Transverse colon (tissue), 4 donors: ENCODE measurements at regions not wholly inside any gene's neighbourhood (a gene's known extent, or its start where the extent isn't known, plus 50 kb on each side); places are given as distances from the start of the nearest gene placed in this dataset.
A peak's percentile ranks its signal among the peaks of the same experiment; 100 is the strongest.

ENCODE experiments used
- DNase-seq: peaks from one replicate; pipeline ENCODE4 v3.0.0-alpha.2; 2019
- H3K27ac ChIP-seq, 4 donors: fragments of 200-600 bp; sonication (generic); 2 replicates each; pipeline ENCODE4 v1.5.1; 2016 to 2018; ENCODE audit warnings: inconsistent platforms in 4 of 4
- H3K27me3 ChIP-seq: fragments of 200-600 bp; sonication (generic); 2 replicates; pipeline ENCODE4 v1.5.1; 2017; ENCODE audit warnings: inconsistent platforms
- H3K36me3 ChIP-seq, 4 donors: fragments of 200-600 bp; sonication (generic); 2 replicates each; pipeline ENCODE4 v1.5.1; 2017 to 2019; ENCODE audit warnings: inconsistent platforms in 4 of 4
- H3K4me1 ChIP-seq, 4 donors: fragments of 200-600 bp; sonication (generic); 2 replicates each; pipeline ENCODE4 v1.5.1; 2017 to 2020; ENCODE audit warnings: inconsistent platforms in 4 of 4
- H3K4me3 ChIP-seq, 4 donors: fragments of 200-600 bp; sonication (generic); 1 replicate in 1 of 4; 2 replicates in 3 of 4; pipeline versions ENCODE4 v1.5.1 to v1.6.1; 2017 to 2019; ENCODE audit warnings: inconsistent platforms in 4 of 4
- H3K9me3 ChIP-seq, 2 donors: fragments of 200-600 bp; sonication (generic); 2 replicates each; pipeline ENCODE4 v1.5.1; 2017 to 2019; ENCODE audit warnings: inconsistent platforms in 2 of 2
- EP300 ChIP-seq: sonication (generic); formaldehyde crosslinking; IDR thresholded peaks from one replicate; pipeline ENCODE4 v1.6.1; 2017; ENCODE audit warnings: antibody characterized with exemption, low read depth
- POLR2A ChIP-seq: fragments of 450-650 bp; IDR thresholded peaks from one replicate; pipeline ENCODE4 v1.6.1; 2016; ENCODE audit warnings: antibody characterized with exemption, mild to moderate bottlenecking, moderate library complexity
- POLR2AphosphoS5 ChIP-seq, 3 donors: sonication (generic); formaldehyde crosslinking; IDR thresholded peaks; one replicate each; pipeline ENCODE4 v1.6.1; 2016; ENCODE audit warnings: antibody characterized with exemption in 3 of 3
- WGBS, 2 donors: methylation state at CpG; one replicate each; pipeline ENCODE4 v1.1.5; 2018; ENCODE audit warnings: low coverage in 1 of 2; 5-methylcytosine and 5-hydroxymethylcytosine counted together
- in situ Hi-C, 4 donors: fragments of 200-750 bp; cut with MboI; loops; one replicate each; pipeline versions ENCODE4 v1.15.0 to v1.15.1; 2017; ENCODE audit warnings: low sequenced_read_pairs in 3 of 4, low pct_ligation_motif_present in 1 of 4, low pct_unique_long_range_greater_than_20kb in 1 of 4
- intact Hi-C: fragments of 100-400 bp; cut with DNase I; formaldehyde crosslinking; loops from one replicate; pipeline ENCODE4 v1.15.1; 2023; ENCODE audit warnings: low total_unique reads
- TF ChIP-seq, protein P1 (sequence below), 5 experiments: fragments of 200-600 bp in 3 of 5; fragments of 450-650 bp in 2 of 5; sonication (generic) in 3 of 5; IDR thresholded peaks; 1 replicate in 2 of 5; 2 replicates in 3 of 5; pipeline ENCODE4 v1.5.1; 2016 to 2017; ENCODE audit warnings: antibody characterized with exemption in 5 of 5, inconsistent platforms in 3 of 5, mild to moderate bottlenecking in 2 of 5, moderate library complexity in 1 of 5

- Histone ChIP-seq H3K4me3 (no peak overlapping the region), H3K36me3 (no peaks in the 10 kb centered on the region), H3K9me3 (no peaks in the 10 kb centered on the region), H3K27ac (peak overlapping the region; percentile 29 to 52 (median 40)), H3K4me1 (peaks cover 3 to 20% (median 7%) of the 10 kb centered on the region in 4 donors), H3K27me3 (no peaks in the 10 kb centered on the region)
- TF ChIP-seq POLR2AphosphoS5 (IDR thresholded peaks at IDR 0.05) (no peak), POLR2A (no peak), EP300 (no peak)
- TF ChIP-seq, protein P1, sequence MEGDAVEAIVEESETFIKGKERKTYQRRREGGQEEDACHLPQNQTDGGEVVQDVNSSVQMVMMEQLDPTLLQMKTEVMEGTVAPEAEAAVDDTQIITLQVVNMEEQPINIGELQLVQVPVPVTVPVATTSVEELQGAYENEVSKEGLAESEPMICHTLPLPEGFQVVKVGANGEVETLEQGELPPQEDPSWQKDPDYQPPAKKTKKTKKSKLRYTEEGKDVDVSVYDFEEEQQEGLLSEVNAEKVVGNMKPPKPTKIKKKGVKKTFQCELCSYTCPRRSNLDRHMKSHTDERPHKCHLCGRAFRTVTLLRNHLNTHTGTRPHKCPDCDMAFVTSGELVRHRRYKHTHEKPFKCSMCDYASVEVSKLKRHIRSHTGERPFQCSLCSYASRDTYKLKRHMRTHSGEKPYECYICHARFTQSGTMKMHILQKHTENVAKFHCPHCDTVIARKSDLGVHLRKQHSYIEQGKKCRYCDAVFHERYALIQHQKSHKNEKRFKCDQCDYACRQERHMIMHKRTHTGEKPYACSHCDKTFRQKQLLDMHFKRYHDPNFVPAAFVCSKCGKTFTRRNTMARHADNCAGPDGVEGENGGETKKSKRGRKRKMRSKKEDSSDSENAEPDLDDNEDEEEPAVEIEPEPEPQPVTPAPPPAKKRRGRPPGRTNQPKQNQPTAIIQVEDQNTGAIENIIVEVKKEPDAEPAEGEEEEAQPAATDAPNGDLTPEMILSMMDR (IDR thresholded peaks at IDR 0.05), result no peak
- DNase-seq, result no peak
- in situ Hi-C loops (no loop called here), intact Hi-C loops (no loop called here)
- 67 to 75% methylated on average over 7 to 8 of the region's 8 CpGs for WGBS, 2 donors
These were observed 534.9 kb upstream of the TNP1 start for GRCh38 chr2:217394510-217395351.

DNA sequence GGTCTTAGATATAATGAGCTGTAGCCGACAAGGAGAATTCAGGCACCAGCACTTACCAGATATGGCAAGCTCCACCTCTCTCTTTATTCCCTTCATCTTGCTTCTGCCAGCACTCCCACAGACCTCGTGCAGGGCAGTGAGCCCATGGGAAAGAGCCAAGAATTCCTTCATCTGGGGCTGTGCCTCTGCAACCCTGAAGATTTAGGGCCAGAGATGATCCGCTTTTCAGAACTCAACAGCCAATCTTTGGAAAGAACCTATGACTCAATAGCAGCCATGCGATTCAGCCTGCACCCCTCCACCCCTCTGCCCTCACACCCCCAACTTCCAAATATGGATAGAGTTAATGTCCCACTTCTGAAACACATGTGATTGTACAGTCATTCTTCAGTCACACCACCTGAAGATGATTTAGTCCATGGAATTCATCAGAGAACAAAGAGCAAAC lies 533.7 kb upstream of the TNP1 start:
- Histone ChIP-seq H3K4me3 (no peak overlapping the region), H3K27ac (peak overlapping the region; percentile 37 to 53 (median 48)), H3K4me1 (peaks cover 3 to 20% (median 7%) of the 10 kb centered on the region in 4 donors), H3K36me3 (no peaks in the 10 kb centered on the region), H3K27me3 (no peaks in the 10 kb centered on the region), H3K9me3 (no peaks in the 10 kb centered on the region)
- intact Hi-C loops (no loop called here), in situ Hi-C loops (no loop called here)
- 58% methylated on average over 4 of the region's 4 CpGs; no CpG with 5 or more reads in 1 of the 2 donors for WGBS, 2 donors
- DNase-seq, result peak; percentile 53
- TF ChIP-seq POLR2A (no peak), POLR2AphosphoS5 (IDR thresholded peaks at IDR 0.05) (peak; percentile 15 to 64 (median 63))

DNA sequence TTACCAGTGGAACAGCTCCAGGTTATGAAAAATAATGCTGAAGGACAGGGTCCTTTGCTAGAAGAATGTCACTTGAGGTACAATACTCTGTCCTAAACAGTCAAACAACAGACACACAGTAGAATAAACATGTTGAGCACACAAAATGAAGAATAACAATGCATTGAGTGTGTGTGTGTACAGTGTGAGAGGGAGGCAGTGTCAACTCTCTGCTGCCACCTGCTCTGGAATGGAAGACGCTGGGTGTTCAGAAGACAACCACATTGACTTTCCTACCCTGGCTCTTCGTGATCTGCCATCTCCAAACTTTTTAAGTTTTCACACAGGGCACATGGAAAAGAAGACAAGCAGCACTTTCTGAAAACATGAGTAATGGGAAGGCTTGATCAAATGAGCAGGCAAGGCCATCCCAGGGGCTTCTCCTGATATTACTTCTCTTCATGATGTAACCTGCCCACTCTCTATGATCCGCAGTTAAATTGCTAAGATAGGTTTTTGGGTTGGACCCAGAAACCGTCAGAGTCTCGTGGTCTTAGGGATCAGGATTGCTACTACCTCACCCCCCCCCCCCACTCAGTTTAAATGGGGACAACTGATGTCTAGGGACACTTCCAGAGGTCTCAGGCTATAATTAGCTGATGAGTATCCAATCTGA lies 533.2 kb upstream of the TNP1 start:
- in situ Hi-C loops, result no loop called here
- H3K36me3 ChIP-seq, result no peaks in the 10 kb centered on the region
- WGBS, 2 donors, result 60 to 68% methylated on average over 1 to 5 of the region's 5 CpGs
- peaks cover 3 to 20% (median 7%) of the 10 kb centered on the region in 4 donors for H3K4me1 ChIP-seq
- peak overlapping the region; percentile 7 to 53 (median 48) for H3K27ac ChIP-seq
- no peak for DNase-seq
- H3K4me3 ChIP-seq, result no peak overlapping the region
- intact Hi-C loops, result no loop called here
- no peaks in the 10 kb centered on the region for H3K9me3 ChIP-seq
- no peaks in the 10 kb centered on the region for H3K27me3 ChIP-seq
- TF ChIP-seq, protein P1 (IDR thresholded peaks at IDR 0.05), result no peak
- TF ChIP-seq POLR2AphosphoS5 (IDR thresholded peaks at IDR 0.05), result no peak
- TF ChIP-seq EP300, result no peak
- no peak for TF ChIP-seq POLR2A

GRCh38 chr2:217387776-217388387 lies 528.0 kb upstream of the TNP1 start:
- Histone ChIP-seq H3K27ac (no peak overlapping the region), H3K4me3 (no peak overlapping the region), H3K27me3 (no peaks in the 10 kb centered on the region), H3K36me3 (no peaks in the 10 kb centered on the region), H3K4me1 (peaks cover 0 to 3% (median under 1%) of the 10 kb centered on the region in 4 donors), H3K9me3 (no peaks in the 10 kb centered on the region)
- TF ChIP-seq POLR2A (no peak), EP300 (no peak), POLR2AphosphoS5 (IDR thresholded peaks at IDR 0.05) (no peak)
- TF ChIP-seq, protein P1 (IDR thresholded peaks at IDR 0.05), result no peak
- 56 to 69% methylated on average over 3 to 4 of the region's 4 CpGs for WGBS, 2 donors
- in situ Hi-C loops, result no loop called here
- intact Hi-C loops, result no loop called here
- no peak for DNase-seq
